HCT116 (cell line): ENCODE measurements at regions not wholly inside any gene's neighbourhood (a gene's known extent, or its start where the extent isn't known, plus 50 kb on each side); places are given as distances from the start of the nearest gene placed in this dataset.

Experiments used
- ATAC-seq: fragments of 200-7000 bp; cut with Tn5 transposase; 2 replicates; pipeline ENCODE4 v1.9.1; 2020; ENCODE audit warnings: mild to moderate bottlenecking, moderate library complexity
- BruUV-seq: library from RNA; stranded (reverse); fragments of 400-500 nt; replicated peaks from 2 replicates; lab custom pipeline; 2021; lab: Mats Ljungman, UMichigan
- CTCF ChIA-PET: fragments of 300-600 bp; sonication (Branson Sonifier 250); formaldehyde crosslinking; loops from one replicate; lab custom pipeline; 2021; ENCODE audit warnings: antibody characterized with exemption; lab: Charles Lee
- POLR2A ChIA-PET: fragments of 300-600, 350-600 bp; sonication (Branson Sonifier 250); formaldehyde crosslinking; loops from one replicate; lab custom pipeline; 2021; ENCODE audit warnings: antibody characterized with exemption; lab: Charles Lee
- RAD21 ChIA-PET, 2 experiments: fragments of 300-600 bp; sonication (Branson Sonifier 250); formaldehyde crosslinking; loops; one replicate each; lab custom pipeline; 2023; ENCODE audit warnings: low total read pairs in 2 of 2; ENCODE audit not compliant: uncharacterized antibody in 2 of 2, unreplicated experiment in 2 of 2, low non-redundant PET in 1 of 2; lab: Charles Lee
- DNase-seq: peaks from one replicate; pipeline ENCODE4 v3.0.0-alpha.2; 2010; ENCODE audit warnings: low read depth, low spot score
- H2AFZ ChIP-seq: fragments of 200-600 bp; shearing (Covaris generic), sonication (generic); 2 replicates; pipeline ENCODE4 v1.6.1; 2017; ENCODE audit warnings: low read depth, mixed run types, mixed read lengths, antibody characterized with exemption, low read length; ENCODE audit not compliant: poor library complexity, severe bottlenecking
- H3K27ac ChIP-seq: 2 replicates; pipeline ENCODE4 v1.5.1; 2012; ENCODE audit warnings: low read depth, low read length
- H3K27me3 ChIP-seq: fragments of 200-600 bp; sonication (generic); 2 replicates; pipeline ENCODE4 v1.6.1; 2016; ENCODE audit warnings: mixed run types, low read length, mixed read lengths; ENCODE audit not compliant: insufficient read depth
- H3K36me3 ChIP-seq, 2 experiments: fragments of 200-500 bp in 1 of 2; fragments of 200-600 bp in 1 of 2; sonication (Bioruptor generic) in 1 of 2; sonication (generic) in 1 of 2; 2 replicates each; pipeline versions ENCODE4 v1.5.1 to v1.6.1; 2014 to 2016; ENCODE audit warnings: low read length in 2 of 2, inconsistent platforms in 1 of 2, mixed read lengths in 1 of 2, mixed run types in 1 of 2; ENCODE audit not compliant: insufficient read depth in 2 of 2, control insufficient read depth in 1 of 2
- H3K4me1 ChIP-seq, 2 experiments: fragments of 200-600 bp in 1 of 2; sonication (generic) in 1 of 2; 2 replicates each; pipeline versions ENCODE4 v1.5.1 to v1.6.1; 2012 to 2017; ENCODE audit warnings: low read length in 2 of 2, inconsistent platforms in 1 of 2, mild to moderate bottlenecking in 1 of 2, mixed read lengths in 1 of 2, mixed run types in 1 of 2, moderate library complexity in 1 of 2; ENCODE audit not compliant: insufficient read depth in 2 of 2, control insufficient read depth in 1 of 2
- H3K4me2 ChIP-seq: fragments of 200-600 bp; sonication (generic); 2 replicates; pipeline ENCODE4 v1.6.1; 2017; ENCODE audit warnings: mixed run types, low read length, mixed read lengths
- H3K4me3 ChIP-seq, 2 experiments: fragments of 200-600 bp in 1 of 2; sonication (generic) in 1 of 2; replicated peaks in 1 of 2; 2 replicates each; pipeline ENCODE4 v1.5.1; 2011 to 2016; ENCODE audit warnings: low read length in 2 of 2, control low read depth in 1 of 2, low read depth in 1 of 2, mild to moderate bottlenecking in 1 of 2, mixed read lengths in 1 of 2, mixed run types in 1 of 2
- H3K79me2 ChIP-seq: fragments of 200-600 bp; sonication (generic); 2 replicates; pipeline ENCODE4 v1.6.1; 2017; ENCODE audit warnings: mild to moderate bottlenecking, mixed run types, low read length, moderate library complexity, mixed read lengths; ENCODE audit not compliant: insufficient read depth
- H3K9ac ChIP-seq: fragments of 200-600 bp; sonication (generic); 2 replicates; pipeline ENCODE4 v1.6.1; 2016; ENCODE audit warnings: low read length, mixed read lengths
- H3K9me2 ChIP-seq: fragments of 200-600 bp; sonication (generic), shearing (Covaris generic); 2 replicates; pipeline ENCODE4 v1.6.1; 2017; ENCODE audit warnings: mixed run types, mild to moderate bottlenecking, moderate library complexity; ENCODE audit not compliant: insufficient read depth
- H3K9me3 ChIP-seq, 2 experiments: fragments of 200-500 bp in 1 of 2; fragments of 200-600 bp in 1 of 2; sonication (Bioruptor generic) in 1 of 2; sonication (generic) in 1 of 2; 2 replicates each; pipeline ENCODE4 v1.6.1; 2014 to 2017; ENCODE audit warnings: low read length in 2 of 2, mixed read lengths in 2 of 2, inconsistent platforms in 1 of 2, low read depth in 1 of 2, mild to moderate bottlenecking in 1 of 2, mixed run types in 1 of 2, moderate library complexity in 1 of 2; ENCODE audit not compliant: control insufficient read depth in 1 of 2, insufficient read depth in 1 of 2
- H4K20me1 ChIP-seq: fragments of 200-600 bp; sonication (generic), shearing (Covaris generic); 2 replicates; pipeline ENCODE4 v1.6.1; 2017; ENCODE audit warnings: mixed run types, mild to moderate bottlenecking, moderate library complexity; ENCODE audit not compliant: insufficient read depth
- EGR1 ChIP-seq: IDR thresholded peaks from 2 replicates; pipeline ENCODE4 v1.6.1; 2012; ENCODE audit warnings: low read depth
- EZH2 ChIP-seq: fragments of 200-600 bp; sonication (generic); IDR thresholded peaks from 2 replicates; pipeline ENCODE4 v1.6.1; 2017; ENCODE audit warnings: antibody characterized with exemption, mixed run types
- EZH2phosphoT487 ChIP-seq: fragments of 200-600 bp; IDR thresholded peaks from 2 replicates; pipeline ENCODE4 v1.6.1; 2018; ENCODE audit warnings: antibody characterized with exemption, borderline replicate concordance
- FOSL1 ChIP-seq: IDR thresholded peaks from 2 replicates; pipeline ENCODE4 v1.6.1; 2012; ENCODE audit warnings: low read depth
- JUND ChIP-seq: IDR thresholded peaks from 2 replicates; pipeline ENCODE4 v1.6.1; 2012
- POLR2A ChIP-seq: IDR thresholded peaks from 2 replicates; pipeline ENCODE4 v1.7.0; 2011; ENCODE audit warnings: borderline replicate concordance; ENCODE audit not compliant: insufficient read depth, insufficient read length; ENCODE audit errors: extremely low read depth
- SIN3A ChIP-seq: IDR thresholded peaks from 2 replicates; pipeline ENCODE4 v1.6.1; 2012; ENCODE audit warnings: low read depth
- SP1 ChIP-seq: IDR thresholded peaks from 2 replicates; pipeline ENCODE4 v1.6.1; 2012; ENCODE audit warnings: low read depth
- SRF ChIP-seq: IDR thresholded peaks from 2 replicates; pipeline ENCODE4 v1.6.1; 2012; ENCODE audit warnings: low read depth
- TCF7L2 ChIP-seq: IDR thresholded peaks from 2 replicates; pipeline ENCODE4 v1.7.0; 2011; ENCODE audit warnings: borderline replicate concordance, inconsistent platforms; ENCODE audit not compliant: insufficient read depth, insufficient read length; ENCODE audit errors: extremely low read depth
- ZFX ChIP-seq: fragments of 450-650 bp; IDR thresholded peaks from 2 replicates; pipeline ENCODE4 v1.6.1; 2017
- ZNF274 ChIP-seq: fragments of 200-500 bp; sonication (Bioruptor generic); IDR thresholded peaks from 2 replicates; pipeline ENCODE4 v1.6.1; 2014; ENCODE audit warnings: mild to moderate bottlenecking, low read depth, low read length, inconsistent platforms
- intact Hi-C: fragments of 100-400 bp; cut with micrococcal nuclease; formaldehyde crosslinking; loops from 2 replicates; pipeline ENCODE4 v1.10.0; 2022
- TF ChIP-seq, protein P1 (sequence below): IDR thresholded peaks from 2 replicates; pipeline ENCODE4 v1.6.1; 2012
- TF ChIP-seq, protein P2 (sequence below): IDR thresholded peaks from 2 replicates; pipeline ENCODE4 v1.6.1; 2011; ENCODE audit warnings: mild to moderate bottlenecking, low read length, moderate library complexity; ENCODE audit not compliant: insufficient replicate concordance; ENCODE audit errors: extremely low read depth
- TF ChIP-seq, protein P3 (sequence below): IDR thresholded peaks from 2 replicates; pipeline ENCODE4 v1.6.1; 2012

DNA sequence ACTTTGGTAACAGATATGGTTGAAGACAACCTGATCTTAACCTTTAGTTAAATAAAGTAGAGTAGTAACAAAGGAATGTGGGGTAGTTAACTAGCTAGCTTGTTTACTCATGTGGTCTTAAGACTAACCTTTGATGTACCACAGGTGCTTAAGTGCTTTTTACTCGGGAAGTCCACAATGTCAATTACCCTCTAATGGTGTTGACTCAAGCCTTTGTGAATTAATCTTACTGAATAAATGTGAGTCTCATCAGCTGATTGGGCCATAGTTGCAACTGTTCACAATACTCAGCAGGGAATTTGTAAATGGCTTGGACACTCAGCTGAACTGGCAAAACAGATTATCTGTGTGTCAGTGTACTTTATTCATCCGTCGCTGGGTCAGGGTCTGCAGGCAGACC lies 119.0 kb upstream of the UGT8 start (continued):
- TF ChIP-seq FOSL1, result no peak
- TF ChIP-seq, protein P1, sequence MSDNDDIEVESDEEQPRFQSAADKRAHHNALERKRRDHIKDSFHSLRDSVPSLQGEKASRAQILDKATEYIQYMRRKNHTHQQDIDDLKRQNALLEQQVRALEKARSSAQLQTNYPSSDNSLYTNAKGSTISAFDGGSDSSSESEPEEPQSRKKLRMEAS, result no peak

DNA sequence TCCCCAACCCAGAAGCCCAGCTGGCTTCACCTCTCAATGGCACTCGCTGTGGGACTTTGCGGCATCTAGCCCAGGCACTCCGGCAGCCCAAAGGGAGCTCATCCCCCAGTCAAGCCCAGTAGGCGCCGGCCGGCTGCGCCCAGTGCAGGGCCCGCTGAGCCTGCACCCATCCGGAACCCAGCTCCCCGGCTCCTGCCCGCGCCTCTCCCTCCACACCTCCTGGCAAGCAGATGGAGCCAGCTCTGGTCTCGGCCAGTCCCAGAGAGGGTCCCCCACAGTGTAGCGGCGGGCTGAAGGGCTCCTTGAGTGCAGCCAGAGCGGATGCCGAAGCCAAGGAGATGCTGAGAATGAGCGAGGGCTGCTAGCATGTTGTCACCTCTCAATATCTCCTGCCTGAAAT lies 116.8 kb upstream of the UGT8 start:
- Histone ChIP-seq H3K27ac (no peak overlapping the region), H2AFZ (no peak overlapping the region), H3K79me2 (no peaks in the 10 kb centered on the region), H3K27me3 (no peaks in the 10 kb centered on the region), H4K20me1 (no peaks in the 10 kb centered on the region), H3K9me2 (no peaks in the 10 kb centered on the region), H3K9me3 (no peaks in the 10 kb centered on the region), H3K4me3 (no peak overlapping the region), H3K4me2 (no peak overlapping the region), H3K9ac (no peak overlapping the region), H3K36me3 (no peaks in the 10 kb centered on the region), H3K4me1 (no peaks in the 10 kb centered on the region)
- DNase-seq (no peak), ATAC-seq (no peak)
- intact Hi-C loops, result no loop called here
- no TSS peak for BruUV-seq
- CTCF ChIA-PET, result no interaction called here
- RAD21 ChIA-PET, result no interaction called here
- TF ChIP-seq, protein P2, sequence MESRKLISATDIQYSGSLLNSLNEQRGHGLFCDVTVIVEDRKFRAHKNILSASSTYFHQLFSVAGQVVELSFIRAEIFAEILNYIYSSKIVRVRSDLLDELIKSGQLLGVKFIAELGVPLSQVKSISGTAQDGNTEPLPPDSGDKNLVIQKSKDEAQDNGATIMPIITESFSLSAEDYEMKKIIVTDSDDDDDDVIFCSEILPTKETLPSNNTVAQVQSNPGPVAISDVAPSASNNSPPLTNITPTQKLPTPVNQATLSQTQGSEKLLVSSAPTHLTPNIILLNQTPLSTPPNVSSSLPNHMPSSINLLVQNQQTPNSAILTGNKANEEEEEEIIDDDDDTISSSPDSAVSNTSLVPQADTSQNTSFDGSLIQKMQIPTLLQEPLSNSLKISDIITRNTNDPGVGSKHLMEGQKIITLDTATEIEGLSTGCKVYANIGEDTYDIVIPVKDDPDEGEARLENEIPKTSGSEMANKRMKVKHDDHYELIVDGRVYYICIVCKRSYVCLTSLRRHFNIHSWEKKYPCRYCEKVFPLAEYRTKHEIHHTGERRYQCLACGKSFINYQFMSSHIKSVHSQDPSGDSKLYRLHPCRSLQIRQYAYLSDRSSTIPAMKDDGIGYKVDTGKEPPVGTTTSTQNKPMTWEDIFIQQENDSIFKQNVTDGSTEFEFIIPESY, result no peak
- no peak for TF ChIP-seq JUND
- no peak for TF ChIP-seq POLR2A
- TF ChIP-seq SIN3A, result no peak
- TF ChIP-seq SRF, result no peak
- no peak for TF ChIP-seq TCF7L2
- TF ChIP-seq EZH2phosphoT487, result no peak
- no peak for TF ChIP-seq ZNF274
- no peak for TF ChIP-seq SP1
- no peak for TF ChIP-seq ZFX
- no peak for TF ChIP-seq EGR1
- no peak for TF ChIP-seq EZH2
- TF ChIP-seq, protein P3, sequence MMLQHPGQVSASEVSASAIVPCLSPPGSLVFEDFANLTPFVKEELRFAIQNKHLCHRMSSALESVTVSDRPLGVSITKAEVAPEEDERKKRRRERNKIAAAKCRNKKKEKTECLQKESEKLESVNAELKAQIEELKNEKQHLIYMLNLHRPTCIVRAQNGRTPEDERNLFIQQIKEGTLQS, result no peak
- POLR2A ChIA-PET, result no interaction called here
